ENCODE measurements at regions not wholly inside any gene's neighbourhood (a gene's known extent, or its start where the extent isn't known, plus 50 kb on each side); places are given as distances from the start of the nearest gene placed in this dataset.

DNA sequence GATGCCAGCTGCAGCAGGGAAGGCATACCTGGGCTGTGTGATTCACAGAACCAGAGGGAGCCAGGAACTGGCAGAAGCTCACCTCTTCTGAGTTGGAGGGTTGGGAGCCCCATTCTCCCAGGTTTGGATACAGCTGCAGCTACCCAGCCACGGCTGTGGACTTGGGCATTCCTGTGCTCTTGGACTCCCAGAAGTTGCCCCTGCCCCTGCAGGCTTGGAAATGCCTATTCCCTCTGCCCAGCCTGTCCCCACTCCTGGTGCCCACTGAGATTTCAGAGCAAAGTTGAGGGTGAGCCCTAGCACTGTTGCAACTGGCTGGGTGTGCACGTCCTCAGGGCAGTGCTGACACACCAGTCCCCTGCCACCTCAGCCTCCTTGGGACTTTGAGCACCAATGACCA lies 489.7 kb downstream of the SLCO4C1 start:
- TF ChIP-seq, protein P1, sequence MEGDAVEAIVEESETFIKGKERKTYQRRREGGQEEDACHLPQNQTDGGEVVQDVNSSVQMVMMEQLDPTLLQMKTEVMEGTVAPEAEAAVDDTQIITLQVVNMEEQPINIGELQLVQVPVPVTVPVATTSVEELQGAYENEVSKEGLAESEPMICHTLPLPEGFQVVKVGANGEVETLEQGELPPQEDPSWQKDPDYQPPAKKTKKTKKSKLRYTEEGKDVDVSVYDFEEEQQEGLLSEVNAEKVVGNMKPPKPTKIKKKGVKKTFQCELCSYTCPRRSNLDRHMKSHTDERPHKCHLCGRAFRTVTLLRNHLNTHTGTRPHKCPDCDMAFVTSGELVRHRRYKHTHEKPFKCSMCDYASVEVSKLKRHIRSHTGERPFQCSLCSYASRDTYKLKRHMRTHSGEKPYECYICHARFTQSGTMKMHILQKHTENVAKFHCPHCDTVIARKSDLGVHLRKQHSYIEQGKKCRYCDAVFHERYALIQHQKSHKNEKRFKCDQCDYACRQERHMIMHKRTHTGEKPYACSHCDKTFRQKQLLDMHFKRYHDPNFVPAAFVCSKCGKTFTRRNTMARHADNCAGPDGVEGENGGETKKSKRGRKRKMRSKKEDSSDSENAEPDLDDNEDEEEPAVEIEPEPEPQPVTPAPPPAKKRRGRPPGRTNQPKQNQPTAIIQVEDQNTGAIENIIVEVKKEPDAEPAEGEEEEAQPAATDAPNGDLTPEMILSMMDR (conservative IDR thresholded peaks at IDR 0.05; ENCODE audit: low read length): no peak
- TF ChIP-seq EZH2phosphoT487 (IDR thresholded peaks at IDR 0.05; ENCODE audit: borderline replicate concordance): no peak
